Cardiac fibroblast (primary cell): ENCODE measurements at regions not wholly inside any gene's neighbourhood (a gene's known extent, or its start where the extent isn't known, plus 50 kb on each side); places are given as distances from the start of the nearest gene placed in this dataset.

Experiments used
- DNase-seq, 2 donors: peaks; one replicate each; pipeline versions ENCODE4 v3.0.0 to v3.0.0-alpha.2; 2010; ENCODE audit warnings: low read depth in 2 of 2
- H3K4me3 ChIP-seq, 2 donors: replicated peaks in 1 of 2; 1 replicate in 1 of 2; 2 replicates in 1 of 2; pipeline ENCODE4 v1.5.1; 2011; ENCODE audit warnings: low read depth in 2 of 2, low read length in 2 of 2, mild to moderate bottlenecking in 2 of 2, moderate library complexity in 1 of 2
- CTCF ChIP-seq: IDR thresholded peaks from one replicate; pipeline ENCODE4 v1.5.1; 2011; ENCODE audit warnings: low read depth, mild to moderate bottlenecking, low read length, inconsistent platforms

- DNase-seq: no peak
- no peak for TF ChIP-seq CTCF
- no peak overlapping the region for H3K4me3 ChIP-seq
Measured at GRCh38 chr22:47398921-47399790, 636.7 kb downstream of the TBC1D22A start.

- no peak overlapping the region for H3K4me3 ChIP-seq
- DNase-seq: no peak
- no peak for TF ChIP-seq CTCF
Measured at GRCh38 chr22:47398491-47398890, 636.0 kb downstream of the TBC1D22A start.

- DNase-seq: no peak
- TF ChIP-seq CTCF: no peak
- no peak overlapping the region for H3K4me3 ChIP-seq
Measured at GRCh38 chr22:47397673-47398072, 635.2 kb downstream of the TBC1D22A start.

GRCh38 chr22:47396515-47396914 lies 634.1 kb downstream of the TBC1D22A start:
- no peak for DNase-seq
- no peak for TF ChIP-seq CTCF
- no peak overlapping the region for H3K4me3 ChIP-seq

- no peak for DNase-seq
- H3K4me3 ChIP-seq: no peak overlapping the region
- no peak for TF ChIP-seq CTCF
Measured at GRCh38 chr22:47396105-47396504, 633.7 kb downstream of the TBC1D22A start.

GRCh38 chr22:47395481-47395880 lies 633.0 kb downstream of the TBC1D22A start:
- DNase-seq: peak; percentile 5 to 22
- H3K4me3 ChIP-seq: no peak overlapping the region
- no peak for TF ChIP-seq CTCF
